ENCODE measurements at regions not wholly inside any gene's neighbourhood (a gene's known extent, or its start where the extent isn't known, plus 50 kb on each side); places are given as distances from the start of the nearest gene placed in this dataset.

GRCh38 chr20:57874141-57874540 lies 164.3 kb upstream of the PMEPA1 start (continued):
- TF ChIP-seq HDAC2 (IDR thresholded peaks at IDR 0.05; ENCODE audit: borderline replicate concordance in 1 of 2, low read depth in 2 of 2, low read length in 2 of 2), result no peak

All from H1 (cell line).